ENCODE measurements at regions not wholly inside any gene's neighbourhood (a gene's known extent, or its start where the extent isn't known, plus 50 kb on each side); places are given as distances from the start of the nearest gene placed in this dataset.

- TF ChIP-seq POLR2A (IDR thresholded peaks at IDR 0.05) (no peak), CTCF (IDR thresholded peaks at IDR 0.05) (no peak)
These were observed 1291.8 kb downstream of the CDH11 start for GRCh38 chr16:63830061-63830460.

Measured in uterus (tissue), 2 donors.